ENCODE measurements at regions not wholly inside any gene's neighbourhood (a gene's known extent, or its start where the extent isn't known, plus 50 kb on each side); places are given as distances from the start of the nearest gene placed in this dataset.

GRCh38 chr6:9499709-9500108 lies 915.2 kb downstream of the TFAP2A start:
- no peak overlapping the region for H3K4me3 ChIP-seq (replicated peaks in 1 of 3)
- TF ChIP-seq, protein P1, sequence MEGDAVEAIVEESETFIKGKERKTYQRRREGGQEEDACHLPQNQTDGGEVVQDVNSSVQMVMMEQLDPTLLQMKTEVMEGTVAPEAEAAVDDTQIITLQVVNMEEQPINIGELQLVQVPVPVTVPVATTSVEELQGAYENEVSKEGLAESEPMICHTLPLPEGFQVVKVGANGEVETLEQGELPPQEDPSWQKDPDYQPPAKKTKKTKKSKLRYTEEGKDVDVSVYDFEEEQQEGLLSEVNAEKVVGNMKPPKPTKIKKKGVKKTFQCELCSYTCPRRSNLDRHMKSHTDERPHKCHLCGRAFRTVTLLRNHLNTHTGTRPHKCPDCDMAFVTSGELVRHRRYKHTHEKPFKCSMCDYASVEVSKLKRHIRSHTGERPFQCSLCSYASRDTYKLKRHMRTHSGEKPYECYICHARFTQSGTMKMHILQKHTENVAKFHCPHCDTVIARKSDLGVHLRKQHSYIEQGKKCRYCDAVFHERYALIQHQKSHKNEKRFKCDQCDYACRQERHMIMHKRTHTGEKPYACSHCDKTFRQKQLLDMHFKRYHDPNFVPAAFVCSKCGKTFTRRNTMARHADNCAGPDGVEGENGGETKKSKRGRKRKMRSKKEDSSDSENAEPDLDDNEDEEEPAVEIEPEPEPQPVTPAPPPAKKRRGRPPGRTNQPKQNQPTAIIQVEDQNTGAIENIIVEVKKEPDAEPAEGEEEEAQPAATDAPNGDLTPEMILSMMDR (IDR thresholded peaks at IDR 0.05): no peak
- no peak for TF ChIP-seq POLR2A (IDR thresholded peaks at IDR 0.05)
- no peaks in the 10 kb centered on the region for H3K4me1 ChIP-seq
- intact Hi-C loops (cut with DNase I): no loop called here
- H3K27ac ChIP-seq: no peak overlapping the region
- H3K36me3 ChIP-seq: no peaks in the 10 kb centered on the region
- no peak for DNase-seq
- H3K9me3 ChIP-seq: no peaks in the 10 kb centered on the region
- WGBS, 2 donors: 63 to 70% methylated on average over 4 of the region's 4 CpGs
- H3K27me3 ChIP-seq: no peaks in the 10 kb centered on the region

GRCh38 chr6:9496837-9497236 lies 918.0 kb downstream of the TFAP2A start:
- H3K4me1 ChIP-seq: no peaks in the 10 kb centered on the region
- DNase-seq: no peak
- no peaks in the 10 kb centered on the region for H3K9me3 ChIP-seq
- 84 to 86% methylated on average over 6 of the region's 6 CpGs for WGBS, 2 donors
- H3K27ac ChIP-seq: no peak overlapping the region
- intact Hi-C loops (cut with DNase I): no loop called here
- no peaks in the 10 kb centered on the region for H3K27me3 ChIP-seq
- no peak overlapping the region for H3K4me3 ChIP-seq (replicated peaks in 1 of 3)
- TF ChIP-seq, protein P1 (IDR thresholded peaks at IDR 0.05): no peak
- TF ChIP-seq POLR2A (IDR thresholded peaks at IDR 0.05): no peak
- no peaks in the 10 kb centered on the region for H3K36me3 ChIP-seq

DNA sequence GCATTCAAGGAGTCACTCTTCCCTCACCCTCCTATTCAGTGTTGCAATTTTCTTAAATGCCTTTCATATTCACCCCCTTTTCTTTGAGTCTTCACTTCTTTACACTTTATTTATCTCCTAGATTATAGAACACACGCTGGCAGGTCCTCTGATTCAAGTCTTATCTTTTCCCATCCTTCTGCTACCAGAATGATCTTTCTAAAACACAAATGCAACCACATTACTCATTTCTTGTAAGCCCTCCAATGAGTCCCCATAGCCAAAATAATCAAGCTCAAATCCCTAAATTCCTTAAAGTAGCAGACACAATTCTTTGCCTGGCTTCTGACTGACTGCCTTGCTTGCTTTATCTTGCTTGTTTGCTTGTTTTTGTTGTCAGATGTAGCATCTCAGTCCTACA lies 920.0 kb downstream of the TFAP2A start:
- no peak overlapping the region for H3K27ac ChIP-seq
- 54 to 59% methylated on average over 1 of the region's 1 CpG for WGBS, 2 donors
- no peak for TF ChIP-seq POLR2A (IDR thresholded peaks at IDR 0.05)
- TF ChIP-seq, protein P1 (IDR thresholded peaks at IDR 0.05): no peak
- H3K4me3 ChIP-seq (replicated peaks in 1 of 3): no peak overlapping the region
- H3K4me1 ChIP-seq: no peaks in the 10 kb centered on the region
- no peaks in the 10 kb centered on the region for H3K9me3 ChIP-seq
- no peak for DNase-seq
- intact Hi-C loops (cut with DNase I): no loop called here
- H3K27me3 ChIP-seq: no peaks in the 10 kb centered on the region
- H3K36me3 ChIP-seq: no peaks in the 10 kb centered on the region

DNA sequence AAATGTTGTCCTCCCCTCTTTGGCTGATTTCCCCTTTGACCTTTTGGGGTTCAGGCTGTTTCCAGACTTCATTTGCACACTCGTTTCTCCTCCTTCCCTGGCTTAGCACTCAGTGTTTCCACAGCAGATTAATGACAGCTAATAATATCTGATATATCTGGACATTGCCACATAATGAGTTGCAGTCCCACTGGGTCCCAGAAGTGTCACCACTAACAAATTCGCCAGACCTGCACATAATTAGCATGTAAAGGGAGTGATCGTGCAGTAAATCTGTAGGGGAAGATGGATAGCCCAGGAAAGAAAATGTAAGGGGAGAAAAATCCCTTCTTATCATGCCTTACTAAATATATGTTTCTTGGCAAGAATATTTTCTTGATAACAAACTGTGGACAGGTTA lies 922.1 kb downstream of the TFAP2A start:
- TF ChIP-seq POLR2A (IDR thresholded peaks at IDR 0.05): no peak
- TF ChIP-seq, protein P1 (IDR thresholded peaks at IDR 0.05): no peak
- Histone ChIP-seq H3K4me1 (no peaks in the 10 kb centered on the region), H3K36me3 (no peaks in the 10 kb centered on the region), H3K4me3 (replicated peaks in 1 of 3) (no peak overlapping the region), H3K9me3 (no peaks in the 10 kb centered on the region), H3K27me3 (no peaks in the 10 kb centered on the region), H3K27ac (no peak overlapping the region)
- DNase-seq: no peak
- 54 to 64% methylated on average over 3 of the region's 3 CpGs for WGBS, 2 donors
- intact Hi-C loops (cut with DNase I): no loop called here

DNA sequence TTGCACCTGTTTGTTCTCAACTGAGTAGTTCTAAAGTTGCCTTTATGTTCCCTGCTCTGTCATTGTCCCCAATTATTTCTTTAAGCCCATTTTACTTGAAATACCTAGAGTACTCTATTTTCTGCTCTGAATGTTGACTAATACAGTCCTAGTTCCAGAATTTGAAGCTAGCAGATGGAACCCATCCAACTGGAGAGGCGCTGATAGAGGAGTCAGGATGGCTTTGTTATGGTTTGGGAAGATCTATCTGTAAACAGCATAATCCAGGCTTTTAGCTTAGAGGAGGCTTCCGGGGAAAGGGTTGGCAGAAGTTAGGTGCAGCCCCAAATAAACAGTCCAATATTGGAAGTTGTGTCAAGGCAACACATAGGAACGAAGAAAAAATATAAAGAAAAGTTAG lies 927.7 kb downstream of the TFAP2A start:
- TF ChIP-seq, protein P1 (IDR thresholded peaks at IDR 0.05): no peak
- TF ChIP-seq POLR2A (IDR thresholded peaks at IDR 0.05): no peak
- Histone ChIP-seq H3K9me3 (no peaks in the 10 kb centered on the region), H3K27me3 (no peaks in the 10 kb centered on the region), H3K36me3 (no peaks in the 10 kb centered on the region), H3K4me3 (replicated peaks in 1 of 3) (no peak overlapping the region), H3K4me1 (no peaks in the 10 kb centered on the region), H3K27ac (no peak overlapping the region)
- WGBS, 2 donors: 68 to 76% methylated on average over 3 of the region's 3 CpGs
- intact Hi-C loops (cut with DNase I): no loop called here
- no peak for DNase-seq
